MM.1S (cell line): ENCODE measurements at regions not wholly inside any gene's neighbourhood (a gene's known extent, or its start where the extent isn't known, plus 50 kb on each side); places are given as distances from the start of the nearest gene placed in this dataset.

Experiments used
- CTCF ChIP-seq: fragments of 300-600 bp; sonication (generic); IDR thresholded peaks from 2 replicates; pipeline ENCODE4 v1.5.1; 2016; ENCODE audit warnings: antibody characterized with exemption, low read length, mixed read lengths
- EZH2 ChIP-seq: fragments of 300-600 bp; sonication (generic); optimal IDR thresholded peaks from 2 replicates; pipeline ENCODE3; 2017; ENCODE audit warnings: low read depth, mild to moderate bottlenecking, antibody characterized with exemption, low read length, mixed read lengths
- EZH2phosphoT487 ChIP-seq: fragments of 300-600 bp; sonication (generic); IDR thresholded peaks from 2 replicates; pipeline ENCODE4 v1.6.1; 2018; ENCODE audit warnings: antibody characterized with exemption, low read length

- TF ChIP-seq CTCF (no peak), EZH2 (no peak), EZH2phosphoT487 (no peak)
Measured at GRCh38 chr11:69903211-69903610, 84.0 kb upstream of the FGF3 start.
